C4-2B (cell line): ENCODE measurements at regions not wholly inside any gene's neighbourhood (a gene's known extent, or its start where the extent isn't known, plus 50 kb on each side); places are given as distances from the start of the nearest gene placed in this dataset.

Source experiments
- ZFX ChIP-seq: fragments of 450-650 bp; IDR thresholded peaks from 2 replicates; pipeline ENCODE4 v1.6.1; 2017
- TF ChIP-seq, protein P1 (sequence below): fragments of 450-650 bp; conservative IDR thresholded peaks from 2 replicates; pipeline ENCODE4 v1.5.1; 2017; ENCODE audit warnings: mild to moderate bottlenecking

GRCh38 chr18:27372386-27372785 is 187.3 kb upstream of the CHST9 start:
- TF ChIP-seq, protein P1, sequence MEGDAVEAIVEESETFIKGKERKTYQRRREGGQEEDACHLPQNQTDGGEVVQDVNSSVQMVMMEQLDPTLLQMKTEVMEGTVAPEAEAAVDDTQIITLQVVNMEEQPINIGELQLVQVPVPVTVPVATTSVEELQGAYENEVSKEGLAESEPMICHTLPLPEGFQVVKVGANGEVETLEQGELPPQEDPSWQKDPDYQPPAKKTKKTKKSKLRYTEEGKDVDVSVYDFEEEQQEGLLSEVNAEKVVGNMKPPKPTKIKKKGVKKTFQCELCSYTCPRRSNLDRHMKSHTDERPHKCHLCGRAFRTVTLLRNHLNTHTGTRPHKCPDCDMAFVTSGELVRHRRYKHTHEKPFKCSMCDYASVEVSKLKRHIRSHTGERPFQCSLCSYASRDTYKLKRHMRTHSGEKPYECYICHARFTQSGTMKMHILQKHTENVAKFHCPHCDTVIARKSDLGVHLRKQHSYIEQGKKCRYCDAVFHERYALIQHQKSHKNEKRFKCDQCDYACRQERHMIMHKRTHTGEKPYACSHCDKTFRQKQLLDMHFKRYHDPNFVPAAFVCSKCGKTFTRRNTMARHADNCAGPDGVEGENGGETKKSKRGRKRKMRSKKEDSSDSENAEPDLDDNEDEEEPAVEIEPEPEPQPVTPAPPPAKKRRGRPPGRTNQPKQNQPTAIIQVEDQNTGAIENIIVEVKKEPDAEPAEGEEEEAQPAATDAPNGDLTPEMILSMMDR: no peak
- no peak for TF ChIP-seq ZFX
